Fibroblast of skin of scalp (primary cell): ENCODE measurements at regions not wholly inside any gene's neighbourhood (a gene's known extent, or its start where the extent isn't known, plus 50 kb on each side); places are given as distances from the start of the nearest gene placed in this dataset.

Source experiments
- DNase-seq: peaks from one replicate; pipeline ENCODE4 v3.0.0-alpha.2; 2013

DNA sequence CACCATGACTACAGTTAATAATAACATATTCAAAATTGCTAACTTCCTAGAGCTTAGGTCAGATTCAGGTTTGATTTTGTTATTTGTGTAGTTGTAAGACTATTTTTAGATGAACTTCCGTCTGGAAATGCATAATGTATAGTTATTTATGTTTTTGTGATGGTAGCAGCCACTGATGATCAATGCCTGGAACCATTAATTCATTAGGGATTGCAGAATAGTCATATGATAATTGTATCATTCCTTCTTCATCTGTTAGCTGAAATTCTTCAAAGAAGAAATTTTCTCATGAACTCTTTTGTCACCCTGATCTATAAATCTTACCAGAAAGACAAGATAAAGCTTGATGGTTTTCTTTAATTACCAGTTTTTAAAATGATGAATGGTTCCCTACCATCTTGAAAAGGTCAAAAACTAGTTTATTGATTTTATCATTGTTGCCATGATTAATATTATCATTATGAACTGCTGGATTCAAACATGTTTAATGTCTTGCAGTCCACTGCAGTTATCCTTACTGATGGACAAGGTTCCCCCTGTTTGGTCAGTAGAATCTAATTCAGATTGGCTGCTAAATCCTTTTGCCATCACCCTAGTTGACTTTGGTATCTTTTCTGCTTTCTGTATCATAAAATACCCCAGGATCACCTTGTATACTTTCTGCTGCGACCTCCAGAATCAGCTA, 433.3 kb downstream of the GPAM start:
- no peak for DNase-seq

GRCh38 chr10:111756217-111757061, 427.1 kb downstream of the GPAM start:
- peak; percentile 41 for DNase-seq

GRCh38 chr10:111758593-111758992, 425.0 kb downstream of the GPAM start:
- DNase-seq: no peak

DNA sequence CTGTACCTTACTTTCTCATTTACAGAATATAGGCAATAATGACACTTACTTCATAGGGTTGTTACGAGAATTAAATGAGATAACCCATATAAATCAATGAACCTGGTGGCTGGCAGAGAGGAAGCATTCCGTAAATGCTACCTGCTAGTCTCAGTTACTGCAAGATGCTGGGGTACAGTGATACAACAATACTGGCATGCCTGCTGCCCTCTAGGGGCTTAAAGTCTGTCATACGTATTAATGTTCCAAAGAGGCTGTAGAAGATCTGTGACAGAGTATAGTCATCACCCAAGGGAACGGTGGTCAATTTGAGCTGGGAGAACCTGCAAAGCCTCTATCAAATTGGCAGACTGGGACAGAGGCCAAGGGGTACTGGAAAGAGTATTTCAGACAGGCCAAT, 421.5 kb downstream of the GPAM start:
- peak; percentile 2 for DNase-seq

DNA sequence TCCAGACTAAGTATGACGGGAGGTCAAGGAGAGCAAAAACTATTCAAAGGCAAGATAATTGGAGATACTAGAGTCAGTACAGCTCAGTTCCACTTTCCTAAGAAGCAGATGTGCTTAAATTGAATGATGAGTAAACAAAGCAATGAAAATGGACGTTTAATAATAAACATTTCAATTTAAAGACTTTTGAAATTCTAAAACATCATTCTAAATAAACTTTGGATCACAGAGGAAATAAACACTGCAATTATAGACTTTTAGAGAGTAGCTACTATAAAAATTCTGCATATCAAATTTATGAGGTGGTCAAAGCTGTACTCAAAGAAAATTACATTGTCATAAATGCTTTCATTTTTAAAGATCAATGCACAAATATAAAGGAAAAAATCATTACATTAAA, 418.3 kb downstream of the GPAM start:
- no peak for DNase-seq

DNA sequence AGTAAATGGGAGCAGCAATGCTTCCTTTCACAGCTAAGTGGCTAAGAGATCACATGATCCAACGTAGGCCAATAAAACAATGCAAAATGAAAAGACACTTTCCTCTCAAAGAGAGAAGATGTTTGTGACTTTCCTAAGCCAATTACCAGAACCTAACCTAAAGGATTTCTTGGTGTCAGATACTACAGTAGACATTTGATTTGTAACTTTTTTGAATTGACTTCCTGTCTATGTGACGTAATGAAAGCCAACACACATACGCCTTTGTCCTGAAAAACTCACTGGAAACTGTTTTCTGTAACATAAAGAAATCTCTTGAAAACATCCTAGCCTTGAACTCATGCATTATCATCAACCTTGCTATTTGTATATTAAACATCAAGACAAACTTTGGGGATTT, 417.1 kb downstream of the GPAM start:
- no peak for DNase-seq

GRCh38 chr10:111767661-111768060, 415.9 kb downstream of the GPAM start:
- DNase-seq: no peak

GRCh38 chr10:111773950-111774349, 409.6 kb downstream of the GPAM start:
- DNase-seq: no peak

DNA sequence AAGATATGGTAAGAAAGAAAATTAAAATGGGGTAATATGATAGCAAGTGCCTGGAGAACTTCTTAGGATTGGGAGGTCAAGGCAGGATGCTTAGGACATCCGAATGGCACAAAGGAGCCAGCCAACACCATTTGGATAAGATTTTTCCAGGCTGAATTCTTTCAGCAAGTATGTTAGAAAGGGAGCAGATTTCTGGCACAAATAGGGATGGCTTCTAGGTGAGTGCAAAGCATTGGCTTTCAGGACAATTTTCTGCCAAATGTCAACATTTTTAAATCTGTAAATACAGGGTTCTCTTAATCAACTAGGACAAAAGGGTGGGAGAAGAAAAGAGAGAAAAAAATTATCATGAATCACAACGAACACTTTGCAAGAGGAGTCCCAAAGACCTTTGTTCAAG, 409.1 kb downstream of the GPAM start:
- DNase-seq: no peak

DNA sequence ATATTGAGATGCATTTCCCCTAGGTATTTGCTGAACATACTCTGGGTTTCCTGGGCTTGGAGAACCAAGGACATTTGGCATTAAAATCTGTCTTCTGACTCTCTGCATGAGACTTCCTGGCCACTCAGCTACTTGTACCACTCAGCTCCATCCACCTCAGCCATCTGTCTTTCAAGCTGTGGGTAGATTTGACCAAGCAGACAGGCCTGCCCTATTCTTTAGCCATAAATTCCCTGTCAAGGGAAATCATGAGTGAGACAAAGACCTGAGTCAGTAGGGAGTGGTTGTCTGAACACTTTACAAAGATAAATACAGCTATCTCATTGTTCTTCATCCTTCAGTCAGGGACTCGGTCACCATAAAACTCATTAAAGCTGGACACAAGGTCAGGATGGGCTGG, 399.1 kb downstream of the GPAM start:
- DNase-seq: no peak

DNA sequence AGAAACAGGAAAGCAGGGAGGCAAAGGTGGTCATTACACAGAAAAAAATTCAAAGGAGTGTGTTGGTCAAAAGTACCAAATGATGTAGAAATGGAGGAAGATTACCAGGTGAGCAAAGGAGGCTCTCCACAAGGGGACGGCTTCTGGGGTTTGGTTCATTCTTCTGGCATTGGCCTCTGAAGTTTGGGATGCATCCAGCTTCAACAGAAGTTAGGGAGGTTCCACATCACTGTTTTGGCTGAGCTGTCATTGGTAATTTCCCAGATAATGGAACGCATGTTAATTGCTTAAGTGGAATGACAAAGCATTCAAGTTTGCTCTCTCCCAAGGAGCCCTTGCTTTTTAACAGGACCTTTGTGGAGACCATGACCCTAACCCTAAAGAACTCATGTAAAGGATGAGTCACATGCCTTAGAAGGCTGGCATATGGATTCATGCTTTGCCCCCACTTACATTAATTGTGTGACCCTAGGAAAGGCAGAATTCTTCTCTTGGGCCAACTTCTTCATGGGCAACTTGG, 398.6 kb downstream of the GPAM start:
- DNase-seq: no peak

DNA sequence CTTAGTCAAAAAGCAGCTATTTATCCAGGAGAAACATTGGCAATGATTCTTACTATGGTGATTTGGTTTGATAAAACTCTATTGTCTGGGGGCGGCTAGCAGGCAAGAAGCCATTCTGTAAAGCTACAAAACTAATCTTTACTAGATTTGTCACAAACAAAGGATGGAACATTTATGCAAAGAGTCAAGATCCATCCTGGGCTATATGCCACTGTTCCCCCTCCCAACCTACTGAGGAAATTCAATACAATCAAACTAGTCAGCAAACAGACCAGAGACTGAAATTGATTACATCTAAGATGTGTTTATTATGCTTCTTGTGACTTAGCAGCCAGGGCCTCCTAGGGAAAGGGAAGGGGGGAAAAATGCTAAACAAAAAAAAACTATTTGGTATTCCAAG, 397.6 kb downstream of the GPAM start:
- DNase-seq: no peak

DNA sequence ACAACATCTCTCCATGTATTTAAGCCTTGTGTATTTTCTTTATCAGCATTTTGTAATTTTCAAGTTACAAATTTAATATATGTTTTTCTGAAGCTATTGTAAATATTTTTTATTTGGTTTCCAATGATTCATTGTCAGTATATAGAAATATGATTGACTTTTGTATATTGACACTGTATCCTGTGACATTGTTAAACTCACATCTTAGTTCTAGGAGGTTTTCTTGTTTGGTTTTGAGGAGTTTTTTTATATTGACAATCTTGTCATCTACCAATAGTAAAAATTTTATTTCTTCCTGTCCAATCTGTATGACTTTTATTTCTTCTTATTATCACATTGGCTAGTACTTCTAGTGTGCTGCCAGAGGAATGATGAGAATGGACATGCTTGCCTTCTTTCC, 393.7 kb downstream of the GPAM start:
- DNase-seq: no peak

GRCh38 chr10:111801841-111802240, 381.7 kb downstream of the GPAM start:
- DNase-seq: no peak

GRCh38 chr10:111804781-111805180, 378.8 kb downstream of the GPAM start:
- DNase-seq: no peak

GRCh38 chr10:111811517-111811916, 372.0 kb downstream of the GPAM start:
- DNase-seq: no peak

- no peak for DNase-seq
Measured at GRCh38 chr10:111820471-111820870, 363.1 kb downstream of the GPAM start.

GRCh38 chr10:111821871-111822270, 361.7 kb downstream of the GPAM start:
- DNase-seq: no peak

GRCh38 chr10:111822661-111823060, 360.9 kb downstream of the GPAM start:
- DNase-seq: no peak

- no peak for DNase-seq
Measured at GRCh38 chr10:111824128-111824527, 359.4 kb downstream of the GPAM start.

DNA sequence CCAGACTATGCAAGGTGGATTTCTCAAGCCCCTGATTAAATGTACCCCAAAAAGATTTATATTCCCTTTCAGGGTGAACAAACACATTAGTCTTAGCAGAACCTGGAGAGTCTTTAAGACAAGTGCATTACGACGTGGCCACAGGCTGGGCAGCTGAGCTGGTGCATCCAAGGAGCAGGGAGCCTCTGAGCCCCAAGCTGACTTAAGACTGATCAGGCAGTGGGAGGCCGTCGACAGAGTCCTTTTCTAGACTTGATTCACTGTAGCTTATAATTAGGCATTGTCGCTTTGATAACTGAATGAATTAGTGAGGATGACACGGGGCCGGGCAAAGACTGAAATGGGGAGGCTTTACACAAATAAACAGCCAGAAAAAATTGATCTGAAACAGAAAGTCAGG, 353.2 kb downstream of the GPAM start:
- DNase-seq: no peak

DNA sequence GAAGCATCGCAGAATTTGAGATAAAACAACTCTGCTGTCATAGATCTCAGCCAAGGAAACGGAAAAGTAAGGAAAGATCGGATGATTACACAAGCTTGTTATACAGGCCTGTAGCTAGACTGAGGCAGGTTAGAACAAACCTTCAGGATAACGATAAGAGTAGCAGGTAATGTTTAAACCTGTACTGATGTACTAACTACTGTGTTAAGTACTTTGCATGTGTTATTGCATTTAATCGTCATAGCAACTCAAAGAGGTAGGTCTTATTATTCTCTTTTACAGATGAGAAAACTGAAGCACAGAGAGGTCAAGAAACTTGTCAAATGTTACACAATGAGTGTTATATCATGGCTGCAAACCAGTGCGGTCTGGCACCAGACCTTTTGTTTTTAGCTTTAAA, 352.5 kb downstream of the GPAM start:
- no peak for DNase-seq

DNA sequence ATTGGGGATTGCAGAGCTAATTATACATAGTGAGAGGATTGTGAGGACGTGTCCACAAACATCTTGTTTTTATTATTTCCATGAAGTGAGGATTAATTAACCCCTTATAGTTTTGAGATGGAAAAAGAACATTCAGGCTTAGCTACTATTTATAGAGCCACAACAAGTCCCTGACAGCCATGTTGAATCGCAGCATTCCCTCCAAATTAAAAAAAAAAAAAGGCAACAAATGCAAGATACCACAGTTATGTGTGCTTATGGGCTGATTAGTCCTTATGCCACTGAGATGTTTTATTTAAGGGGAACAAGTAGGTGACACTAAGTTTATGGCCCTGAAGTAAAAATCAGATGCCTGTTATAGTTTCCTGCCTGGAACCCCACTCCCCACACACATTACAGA, 350.3 kb downstream of the GPAM start:
- peak; percentile 48 for DNase-seq

DNA sequence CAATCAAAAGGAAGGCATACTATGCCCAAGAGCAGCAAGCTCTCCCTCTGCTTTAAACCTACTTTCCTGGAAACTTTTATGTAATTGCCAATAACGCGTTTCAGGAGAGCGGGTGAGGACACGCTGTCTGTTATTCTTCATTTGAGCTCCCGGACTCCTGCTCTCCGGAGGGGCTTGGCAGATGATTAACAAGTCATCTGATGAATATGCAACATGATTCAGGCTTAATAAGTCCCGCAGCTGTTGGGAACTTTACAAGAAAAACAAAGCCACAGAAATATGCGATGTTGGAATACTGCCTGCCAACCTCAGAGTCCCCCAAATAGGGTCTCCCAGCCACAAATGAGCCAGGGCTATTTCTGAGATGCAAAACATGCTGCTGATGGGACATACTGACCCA, 348.0 kb downstream of the GPAM start:
- peak; percentile 91 for DNase-seq
